ENCODE measurements at regions not wholly inside any gene's neighbourhood (a gene's known extent, or its start where the extent isn't known, plus 50 kb on each side); places are given as distances from the start of the nearest gene placed in this dataset.

DNA sequence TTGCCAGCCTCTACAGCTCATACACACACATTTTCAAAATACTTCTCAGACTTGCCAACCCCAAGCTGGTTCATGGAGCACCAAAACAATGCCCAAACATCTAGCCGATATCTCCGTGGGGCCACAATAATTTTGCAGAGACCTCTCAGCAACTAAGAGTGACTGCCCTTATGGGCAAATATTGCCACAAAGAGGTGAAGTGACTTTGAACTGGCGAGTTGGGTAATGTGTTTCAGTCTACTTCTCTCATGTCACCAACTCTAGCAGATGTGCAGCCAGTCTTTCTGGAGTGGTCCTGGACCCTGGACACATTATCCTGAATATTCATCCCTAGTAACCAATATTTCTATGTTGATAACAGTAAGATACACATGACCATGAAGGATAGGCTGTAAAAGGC lies 290.3 kb downstream of the EMP1 start:
- DNase-seq, result no peak

DNA sequence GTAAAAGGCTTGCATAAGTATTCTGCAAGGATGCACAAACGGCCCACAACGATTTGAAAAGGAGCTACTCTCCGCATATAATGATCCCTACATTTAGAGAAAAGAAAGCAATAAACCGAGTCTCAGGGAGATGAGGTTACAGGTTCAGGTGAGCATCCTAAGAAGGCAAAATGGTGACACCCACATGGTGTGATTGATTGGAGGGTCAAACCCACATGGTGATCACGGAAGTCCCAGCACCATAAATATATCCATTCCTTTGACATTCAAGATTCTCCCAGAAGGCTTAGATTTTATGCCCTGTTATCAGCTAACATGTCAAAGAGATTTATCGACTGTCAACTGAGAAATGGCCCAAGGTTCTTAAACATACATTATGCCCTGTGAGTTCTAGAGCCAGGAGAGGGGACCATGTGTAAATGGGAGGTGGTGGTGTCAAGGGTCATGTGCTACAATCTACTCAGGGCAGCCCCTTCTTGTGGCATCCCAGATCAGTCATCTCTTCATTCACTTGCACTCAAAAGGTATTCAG lies 282.2 kb downstream of the EMP1 start:
- DNase-seq, result no peak

DNA sequence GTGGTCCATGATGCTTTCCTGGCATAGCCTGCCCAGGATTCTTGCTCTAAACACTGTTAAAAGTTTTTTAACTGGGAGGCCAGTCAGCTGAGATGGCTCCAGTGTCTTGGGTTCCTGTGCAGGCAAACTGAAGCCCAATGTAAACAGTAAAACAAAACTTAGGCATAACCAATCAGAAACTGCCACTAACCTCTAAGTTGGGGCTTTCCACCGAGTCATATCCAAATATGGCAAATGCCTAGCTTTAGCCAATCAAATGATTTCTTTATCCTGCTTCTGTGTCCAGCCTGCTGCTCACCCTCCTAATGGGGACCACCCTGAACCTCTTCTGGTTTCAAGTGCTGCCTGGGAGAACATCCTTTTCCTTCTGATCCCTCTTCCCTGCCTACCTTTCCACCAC lies 277.9 kb downstream of the EMP1 start:
- no peak for DNase-seq

DNA sequence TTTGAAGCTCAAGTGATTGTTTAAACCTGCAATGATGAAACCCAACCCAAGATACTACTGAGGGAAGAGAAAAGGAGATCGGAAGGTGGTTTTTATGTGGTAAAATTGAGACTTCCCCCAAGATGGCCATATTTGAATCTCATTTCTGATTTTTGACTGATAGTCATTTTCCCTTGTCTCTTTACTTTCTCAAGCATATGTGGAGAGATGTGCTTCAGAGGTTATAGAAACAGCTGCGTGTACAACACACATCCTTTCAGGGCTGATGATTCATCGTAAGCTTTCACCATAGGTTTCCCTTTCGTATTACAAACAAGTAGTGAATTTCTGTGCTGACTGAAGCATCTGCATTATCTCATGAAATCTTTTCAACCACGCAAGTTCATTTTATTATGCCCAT lies 276.2 kb downstream of the EMP1 start:
- DNase-seq, result no peak

DNA sequence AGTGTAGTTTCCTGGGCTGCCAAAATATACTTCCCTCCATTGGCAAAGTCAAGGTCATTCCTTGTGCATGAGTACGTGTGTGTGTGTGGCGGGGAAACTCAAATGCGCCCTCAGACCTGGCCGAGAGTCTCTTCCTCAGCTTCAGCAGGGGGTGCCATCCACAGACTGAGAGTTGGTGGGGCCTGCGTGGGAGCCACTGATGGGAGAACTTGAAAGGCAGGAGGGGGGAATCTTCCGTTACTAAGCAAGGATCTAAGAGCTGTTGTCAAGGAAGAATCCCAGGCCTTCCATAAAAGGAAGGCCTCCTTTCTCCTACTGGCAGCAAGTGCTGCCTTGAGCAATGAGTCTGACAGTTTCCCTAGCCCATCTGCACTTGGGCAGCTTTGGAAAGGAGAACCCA lies 274.9 kb downstream of the EMP1 start:
- no peak for DNase-seq

DNA sequence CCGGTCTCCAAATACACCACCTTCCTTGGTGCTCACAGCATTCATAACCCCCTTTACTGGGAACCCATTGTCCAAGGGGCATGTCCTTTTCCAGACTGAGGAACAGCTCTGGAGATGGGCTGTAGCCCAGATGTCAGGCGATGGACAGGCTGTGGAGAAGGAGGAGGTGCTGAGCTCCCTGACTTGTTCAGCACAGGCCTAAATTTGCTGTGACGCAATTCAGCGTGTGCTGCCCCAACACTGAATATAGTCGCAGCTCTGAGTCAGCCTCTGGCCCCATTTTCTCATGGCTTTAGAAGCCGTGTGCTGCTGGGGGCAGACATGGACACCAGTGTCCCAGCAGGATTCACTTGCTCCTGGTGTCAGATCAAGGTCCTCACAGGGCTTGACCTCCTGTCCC lies 269.1 kb downstream of the EMP1 start:
- DNase-seq, result no peak

DNA sequence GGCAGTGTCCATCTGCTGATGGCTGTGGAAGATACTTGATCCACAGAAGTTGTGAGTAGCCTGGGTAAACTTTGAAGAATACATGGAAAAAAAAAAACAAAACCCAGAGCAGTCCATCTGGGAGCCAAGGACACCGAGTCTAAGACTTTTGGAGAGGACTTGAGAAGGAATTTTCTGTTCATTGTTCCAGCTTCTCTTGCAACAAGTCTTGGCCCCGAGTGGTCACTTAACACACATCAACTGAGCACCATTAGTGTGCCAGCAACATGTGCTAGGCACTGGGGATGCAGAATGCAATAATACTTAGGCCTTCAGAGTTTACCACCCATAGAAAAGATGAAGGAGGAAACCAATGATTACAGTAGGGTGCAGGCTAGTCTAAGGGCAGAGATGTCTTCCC lies 266.7 kb downstream of the EMP1 start:
- no peak for DNase-seq

DNA sequence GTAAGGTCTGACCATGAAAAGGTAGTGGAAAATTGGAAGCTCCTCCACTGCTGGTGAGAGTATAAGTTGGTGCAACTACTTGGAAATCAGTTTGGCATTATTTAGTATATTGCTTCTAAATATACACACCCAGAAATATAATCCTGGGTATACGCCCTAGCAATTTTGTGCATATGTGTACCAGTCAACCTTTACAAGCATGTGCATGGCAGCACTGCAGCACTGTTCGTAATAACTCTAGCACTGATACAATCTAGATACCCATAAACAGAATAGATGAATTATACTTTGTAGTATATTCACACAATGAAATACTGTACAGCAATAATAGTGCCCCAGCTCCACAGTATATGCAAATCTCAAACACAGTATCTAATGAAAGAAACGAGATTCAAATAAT lies 265.9 kb downstream of the EMP1 start:
- no peak for DNase-seq

DNA sequence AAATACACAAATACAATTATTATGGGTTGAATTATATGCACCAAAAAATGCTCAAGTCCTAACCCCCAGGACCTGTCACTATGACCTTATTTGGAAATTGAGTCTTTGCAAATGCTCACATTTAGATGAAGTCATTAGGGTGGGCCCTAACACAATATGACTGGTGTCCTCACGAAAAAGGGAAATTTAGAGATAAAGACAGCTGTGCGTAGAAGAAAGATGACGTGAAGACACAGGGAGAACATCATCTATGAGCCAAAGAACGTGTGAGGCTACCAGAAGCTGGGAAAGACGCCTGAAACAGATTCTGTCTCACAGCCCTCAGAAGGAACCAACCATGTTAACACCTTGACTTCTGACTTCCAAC lies 259.2 kb downstream of the EMP1 start:
- DNase-seq, result no peak

DNA sequence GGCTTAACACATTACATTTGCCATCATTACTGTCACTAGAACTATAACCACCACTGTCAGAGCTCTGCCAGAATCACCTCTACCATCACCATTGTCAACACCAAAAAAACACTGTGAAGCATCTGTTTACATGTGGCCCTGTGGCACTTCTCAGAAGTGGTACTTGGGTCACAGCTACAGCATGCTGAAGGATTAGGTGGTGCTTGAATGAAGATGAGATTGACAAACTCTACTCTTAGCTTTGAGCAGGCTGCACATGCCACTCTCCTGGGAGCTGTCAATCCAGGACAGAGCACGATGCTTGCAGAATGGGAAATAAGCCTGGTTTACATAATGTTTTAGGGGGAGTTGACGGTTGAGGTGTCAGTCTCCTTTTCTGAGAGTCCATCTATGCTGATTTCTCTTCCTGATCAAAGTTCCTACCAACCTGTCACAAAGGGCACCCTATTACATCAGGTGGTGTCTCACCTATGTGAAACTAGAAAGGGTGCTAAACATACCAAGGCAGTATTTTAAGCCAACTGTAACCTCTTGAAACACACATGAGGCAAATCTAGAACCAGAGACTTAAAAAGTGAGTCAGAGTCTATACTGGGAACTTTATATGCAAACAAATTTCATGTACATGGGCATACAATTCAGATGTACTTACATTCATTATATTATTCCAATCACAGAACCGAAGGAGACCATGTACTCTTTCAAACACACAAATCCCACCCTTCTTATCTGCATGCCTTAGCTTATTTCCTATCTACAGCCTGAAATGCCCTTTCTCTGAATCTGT lies 258.7 kb downstream of the EMP1 start:
- DNase-seq, result no peak

DNA sequence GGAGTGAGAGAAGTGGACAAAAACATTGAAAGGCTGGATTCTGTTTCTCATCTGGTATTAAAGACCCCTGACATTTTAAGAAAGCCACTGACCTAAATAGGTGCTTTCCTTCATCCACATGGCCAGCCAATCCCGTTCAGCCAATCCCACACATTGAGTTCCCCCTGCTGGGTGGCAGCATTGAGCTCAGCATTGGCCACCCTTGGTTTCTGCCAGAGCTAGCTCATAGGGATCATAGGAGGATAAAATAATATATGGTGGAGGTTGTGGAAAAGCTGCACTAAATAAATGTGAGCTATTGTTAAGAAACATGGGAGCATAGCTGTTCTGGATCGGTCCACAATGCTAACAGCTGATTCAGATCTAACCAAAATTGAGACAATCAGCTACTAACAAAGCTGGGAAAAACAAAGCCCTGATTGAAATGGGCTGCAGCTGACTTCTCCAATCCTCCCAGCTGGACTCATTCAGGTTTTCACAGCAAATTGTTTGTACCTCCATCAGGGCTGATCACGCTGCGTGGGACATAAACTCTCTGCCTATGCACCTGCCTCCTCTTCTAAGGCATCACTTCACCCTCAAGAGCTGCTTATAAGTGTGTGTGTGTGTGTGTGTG lies 256.5 kb downstream of the EMP1 start:
- no peak for DNase-seq

DNA sequence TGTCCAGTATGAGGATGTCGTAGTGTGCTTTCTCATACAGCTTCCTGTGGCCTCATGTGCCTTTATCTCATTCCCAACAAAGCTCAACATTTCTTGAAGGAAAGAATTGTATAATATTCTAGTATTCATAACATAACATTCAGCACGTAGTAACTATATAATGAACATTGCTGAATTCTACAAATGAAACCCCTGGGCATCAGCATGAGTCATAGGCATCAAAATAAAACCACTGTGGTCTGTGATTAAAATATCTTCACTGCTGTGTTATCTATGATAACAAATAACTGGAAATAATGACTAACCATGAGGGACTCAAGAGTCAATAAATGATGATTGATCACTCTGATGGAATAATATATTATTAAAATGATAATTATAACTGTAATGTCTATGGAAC lies 255.2 kb downstream of the EMP1 start:
- no peak for DNase-seq

DNA sequence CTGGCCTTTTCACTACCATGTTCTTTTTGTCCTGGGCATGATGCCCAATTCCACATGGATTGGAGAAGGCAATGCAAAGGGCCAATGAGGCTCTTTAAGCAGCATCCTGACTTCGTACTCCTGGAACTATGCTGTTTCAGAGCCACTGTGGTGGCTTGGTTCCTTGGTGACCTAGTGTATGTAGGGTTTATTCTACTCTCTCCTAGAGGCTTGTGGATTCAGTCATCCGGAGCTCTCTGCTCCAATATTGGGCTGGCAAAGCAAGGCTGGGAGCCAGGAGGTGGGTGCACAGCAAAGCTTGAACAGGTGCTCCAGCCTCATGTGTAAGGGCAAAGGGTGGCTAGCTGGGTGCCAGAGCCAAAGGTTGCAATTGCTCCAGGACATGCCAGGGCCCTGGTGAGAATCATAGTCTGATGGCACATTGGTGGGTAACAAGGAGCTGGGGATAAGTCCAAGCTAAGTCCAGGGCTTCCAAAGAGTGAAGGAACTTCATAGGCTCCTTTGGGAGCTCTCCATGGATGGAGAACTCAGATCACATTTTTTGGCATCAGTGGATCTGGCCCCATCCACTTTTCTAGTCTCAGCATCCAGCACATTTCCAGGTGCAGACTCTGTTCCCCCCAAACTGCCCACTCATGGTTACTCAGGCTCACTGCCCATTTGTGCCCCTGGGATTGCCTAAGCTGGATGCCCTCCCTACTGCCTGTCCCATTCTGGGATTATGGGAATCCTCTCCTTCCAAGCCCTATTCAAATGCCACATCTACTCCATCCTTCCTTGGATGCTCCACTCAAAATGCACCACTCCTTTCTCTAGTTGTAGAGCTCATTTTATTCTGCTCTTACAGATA lies 253.9 kb downstream of the EMP1 start:
- no peak for DNase-seq

DNA sequence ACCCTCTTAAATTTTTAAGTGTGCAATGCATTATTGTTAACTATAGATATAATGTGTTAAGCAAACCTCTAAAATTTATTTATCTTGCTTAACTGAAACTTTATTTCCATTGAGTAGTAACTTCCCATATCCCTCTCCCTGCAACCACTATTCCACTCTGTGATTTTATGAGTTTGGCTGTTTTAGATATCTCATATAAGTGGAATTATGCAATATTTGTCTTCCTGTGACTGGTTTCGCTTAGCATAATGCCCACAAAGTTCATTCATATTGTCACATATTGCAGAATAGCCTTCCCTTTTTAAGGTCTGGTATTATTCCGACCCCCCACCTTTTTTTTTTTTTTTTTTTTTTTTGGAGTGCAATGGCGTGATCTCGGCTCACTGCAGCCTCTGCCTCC lies 247.6 kb downstream of the EMP1 start:
- no peak for DNase-seq

DNA sequence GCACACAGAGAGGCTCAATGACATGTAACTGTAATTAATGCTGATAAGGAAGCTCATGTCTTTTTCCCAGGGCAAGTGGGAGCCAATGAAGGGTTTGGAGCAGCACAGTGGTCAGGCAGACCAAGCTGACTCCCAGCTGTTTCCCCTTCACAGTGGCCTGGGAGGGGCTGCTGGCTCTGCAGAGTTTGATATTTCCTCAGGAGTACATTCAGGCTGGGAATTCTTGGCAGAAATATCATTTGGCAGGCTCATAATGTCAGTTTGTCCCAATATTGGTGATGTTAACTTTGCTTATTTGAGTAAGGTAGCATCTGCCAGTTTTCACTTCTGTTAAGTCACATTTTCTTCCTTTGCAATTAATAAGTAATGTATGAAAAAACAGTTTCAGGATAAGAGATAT lies 247.0 kb downstream of the EMP1 start:
- no peak for DNase-seq

DNA sequence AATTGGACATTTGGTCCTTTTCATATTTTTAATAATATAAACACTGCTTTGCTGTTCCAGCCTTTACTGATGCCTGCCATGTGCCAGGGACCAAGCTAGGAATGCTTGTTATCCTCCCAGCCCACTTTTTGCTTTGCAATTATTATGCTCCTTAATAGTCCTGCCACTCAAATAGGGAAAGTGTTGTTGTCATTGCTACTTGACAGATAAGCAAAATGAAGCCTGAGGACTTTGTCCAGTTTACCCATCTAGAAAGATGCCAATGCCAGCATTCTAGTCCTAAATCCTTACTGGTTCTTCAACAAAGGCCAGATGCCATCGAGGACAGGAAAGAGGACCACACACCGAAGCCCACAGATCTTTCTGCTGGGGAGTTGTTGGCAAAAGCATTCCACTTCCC lies 246.5 kb downstream of the EMP1 start:
- DNase-seq, result no peak

DNA sequence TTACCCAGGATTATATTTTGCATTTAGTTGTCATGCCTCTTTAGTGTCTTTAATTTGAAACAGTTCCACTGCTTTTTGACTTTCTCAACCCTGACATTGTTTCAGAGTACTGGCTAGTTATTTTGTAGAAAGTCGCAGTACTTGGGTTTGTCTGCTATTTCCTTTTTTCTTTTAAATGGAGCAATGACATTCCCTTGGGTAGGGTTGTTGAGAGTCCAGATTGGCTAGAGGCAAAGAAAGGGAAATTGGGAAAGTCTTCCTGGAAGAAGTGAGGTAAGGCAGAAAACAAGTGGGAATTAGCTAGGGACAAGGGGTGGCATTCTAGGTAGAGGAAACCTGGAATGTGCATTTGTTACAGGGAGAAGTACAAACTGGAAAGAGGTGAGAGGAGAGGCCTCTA lies 245.9 kb downstream of the EMP1 start:
- no peak for DNase-seq

DNA sequence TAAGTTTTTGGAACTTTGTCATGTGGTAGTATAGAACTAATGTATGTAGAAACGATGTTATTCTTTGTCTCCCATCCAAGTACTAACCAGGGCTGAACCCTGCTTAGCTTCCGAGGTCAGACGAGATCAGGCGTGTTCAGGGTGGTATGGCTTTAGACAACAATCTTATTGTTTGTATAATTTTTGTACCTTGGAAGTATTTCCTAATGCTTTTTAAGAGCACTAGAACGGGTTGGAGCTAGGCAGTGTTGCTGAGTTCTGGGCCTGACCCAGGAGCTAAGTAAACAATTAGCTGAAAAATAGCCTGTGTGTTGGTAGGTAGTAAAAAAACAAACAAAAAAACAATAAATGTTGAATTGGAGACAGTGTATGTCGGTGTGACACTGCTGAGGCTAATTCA lies 244.3 kb downstream of the EMP1 start:
- no peak for DNase-seq

DNA sequence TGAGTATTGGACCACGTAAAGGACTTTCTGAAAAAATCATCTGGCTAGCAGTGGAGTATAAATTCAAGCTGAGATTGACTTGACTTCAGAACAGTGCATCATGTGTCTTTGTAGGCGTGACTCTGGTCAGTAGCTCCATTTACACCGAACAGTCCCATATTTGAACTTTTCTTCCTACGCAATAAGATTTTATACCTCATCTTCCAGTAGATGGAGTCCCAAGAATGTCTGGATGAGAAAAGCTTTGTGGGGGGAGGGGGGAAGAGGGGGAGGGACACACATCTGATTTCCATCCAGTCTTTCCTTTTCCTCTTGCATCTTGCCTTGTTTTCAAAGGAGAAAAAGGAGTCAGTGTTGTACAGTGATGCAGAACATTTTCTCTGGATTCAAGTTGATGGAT lies 241.0 kb downstream of the EMP1 start:
- no peak for DNase-seq

DNA sequence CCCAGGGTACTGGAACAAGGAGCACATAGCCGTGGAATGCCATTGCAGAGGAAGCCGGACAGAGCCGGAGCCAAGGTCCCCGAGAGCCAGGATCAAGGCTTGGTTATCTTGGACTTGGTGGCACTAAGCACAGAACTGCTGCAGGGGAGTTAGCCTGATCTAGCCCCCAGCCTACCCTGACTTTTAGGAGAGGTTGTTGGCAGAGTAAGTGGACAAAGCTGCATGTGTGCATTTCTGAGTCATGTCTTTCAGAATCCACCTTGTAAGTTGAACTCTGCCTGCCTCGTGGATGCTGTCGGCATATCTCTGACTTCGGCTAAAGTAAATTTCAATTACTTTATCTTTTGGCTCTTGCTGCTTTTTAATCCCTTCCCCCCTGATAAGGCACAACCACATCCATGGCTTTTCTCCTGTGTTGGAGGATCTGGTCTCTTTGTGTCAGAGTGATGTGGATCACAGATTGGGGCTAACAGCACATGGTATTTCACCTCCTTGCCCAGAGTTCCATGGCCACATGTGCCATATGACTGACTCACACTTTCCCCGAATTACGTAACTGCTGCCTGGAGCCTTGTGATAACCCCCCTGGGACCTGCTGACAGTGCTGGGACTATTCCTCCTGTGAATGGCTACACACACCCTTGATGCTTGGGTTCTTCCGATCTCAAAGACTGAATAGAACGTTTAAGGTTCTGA lies 240.3 kb downstream of the EMP1 start:
- DNase-seq, result no peak

DNA sequence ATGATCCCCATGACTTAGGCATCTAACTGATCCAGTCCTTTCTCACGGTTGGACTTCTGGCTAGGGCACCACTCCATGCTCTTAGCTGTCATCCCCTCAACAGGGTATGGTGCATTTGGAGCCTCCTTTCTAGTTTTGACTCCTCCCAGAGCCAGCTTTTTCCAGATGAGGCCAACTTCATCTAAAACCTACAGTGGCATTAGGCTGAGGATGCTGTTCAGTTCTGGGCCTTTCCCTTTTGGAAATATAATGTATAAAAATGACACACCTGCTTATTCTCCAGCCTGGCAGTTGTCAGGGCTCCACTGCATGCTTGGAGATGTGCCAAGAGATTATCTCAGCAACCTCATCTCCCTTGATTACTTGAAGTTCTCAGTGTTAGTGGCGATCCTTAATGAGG lies 239.7 kb downstream of the EMP1 start:
- DNase-seq, result no peak

DNA sequence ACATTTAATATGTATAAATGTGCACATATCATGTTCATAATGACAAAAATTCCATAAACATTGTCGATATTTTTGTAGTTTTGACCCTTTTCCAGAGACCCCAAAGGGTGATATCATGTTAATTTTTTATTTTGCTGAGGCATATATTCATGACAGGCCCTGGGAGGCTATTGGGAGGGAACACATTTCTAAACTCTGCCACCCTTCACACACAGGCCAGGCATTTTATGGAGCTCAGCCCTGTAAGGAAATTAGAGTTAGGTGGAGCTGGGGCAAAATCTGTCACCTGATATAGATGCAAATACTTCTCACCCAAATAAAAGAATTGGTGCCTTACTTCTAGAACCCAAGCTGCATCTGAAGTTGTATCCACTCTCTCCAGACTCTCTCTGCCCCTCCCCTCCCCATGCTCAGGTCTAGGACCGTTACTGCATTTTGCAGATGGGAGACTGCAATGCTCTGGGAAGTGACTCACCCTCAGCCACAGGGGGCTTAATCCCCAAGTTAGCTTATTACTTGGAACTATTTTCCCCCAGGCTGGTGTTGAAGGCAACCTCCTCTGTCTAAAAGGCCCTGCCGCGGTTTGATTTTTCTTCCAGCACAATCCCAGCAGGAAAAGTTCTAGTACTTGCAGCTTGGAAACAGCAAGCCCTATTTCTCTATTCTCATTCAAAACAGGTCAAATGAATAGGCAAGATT lies 238.9 kb downstream of the EMP1 start:
- no peak for DNase-seq

DNA sequence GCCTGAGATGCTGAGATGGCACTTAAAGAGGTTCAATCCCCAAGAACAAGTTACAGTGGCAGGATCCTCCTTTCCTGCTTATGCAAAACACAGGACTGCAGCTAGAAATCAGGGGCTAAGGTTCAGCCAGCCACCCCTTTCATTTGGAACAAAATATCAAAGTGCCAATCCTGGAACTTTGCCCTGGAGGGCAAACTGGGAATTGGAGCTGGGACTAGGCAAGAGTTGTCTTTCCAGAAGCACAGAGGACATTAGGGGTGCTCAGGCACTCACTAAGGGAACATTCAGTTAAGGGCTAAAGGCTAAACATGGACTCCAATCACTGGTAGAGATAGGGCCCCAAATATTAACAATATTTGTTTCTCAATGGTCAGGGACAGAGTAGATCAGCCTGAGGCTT lies 237.2 kb downstream of the EMP1 start:
- no peak for DNase-seq
